ENCODE measurements at regions not wholly inside any gene's neighbourhood (a gene's known extent, or its start where the extent isn't known, plus 50 kb on each side); places are given as distances from the start of the nearest gene placed in this dataset.

DNA sequence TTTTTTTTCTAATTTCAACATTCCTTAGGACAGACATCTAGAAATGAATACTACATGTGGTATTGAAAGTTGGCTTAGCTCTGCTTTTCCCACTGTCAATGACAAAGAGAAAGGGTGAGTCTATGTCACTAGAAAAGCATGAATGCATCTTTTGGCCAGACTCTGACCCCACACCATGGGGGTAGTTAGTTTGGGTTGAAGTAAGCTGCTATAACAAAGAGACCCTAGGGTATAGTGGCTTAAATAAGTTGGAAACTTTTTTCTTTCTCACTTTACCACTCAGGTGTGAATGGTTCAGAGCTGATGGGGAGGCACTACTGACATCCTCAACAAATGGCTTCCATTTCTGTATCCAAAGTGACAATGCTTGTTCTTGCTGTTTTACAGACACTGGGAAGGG lies 161.5 kb downstream of the DLEU7 start:
- no peak overlapping the region for H2AFZ ChIP-seq
- no peaks in the 10 kb centered on the region for H3K9me3 ChIP-seq (ENCODE audit: insufficient read depth, low read depth)
- no peak overlapping the region for H3K27ac ChIP-seq
- H3K36me3 ChIP-seq (ENCODE audit: low read depth): no peaks in the 10 kb centered on the region
- no TSS peak for BruUV-seq (replicated peaks)
- no peak overlapping the region for H3K4me2 ChIP-seq
- ChIA-PET CTCF (no interaction called here), POLR2A (ENCODE audit: unreplicated experiment) (no interaction called here)
- TF ChIP-seq CTCF (conservative IDR thresholded peaks at IDR 0.05) (no peak), EZH2 (IDR thresholded peaks at IDR 0.05; ENCODE audit: low read depth) (no peak)
- H4K20me1 ChIP-seq (ENCODE audit: insufficient read depth): no peaks in the 10 kb centered on the region
- DNase-seq: no peak
- H3F3A ChIP-seq (ENCODE audit: insufficient read depth, low read depth): peaks cover 11% of the 10 kb centered on the region
- intact Hi-C loops (cut with micrococcal nuclease; ENCODE audit: unreplicated experiment): no loop called here
- H3K9me2 ChIP-seq (ENCODE audit: insufficient read depth): no peaks in the 10 kb centered on the region
- H3K4me3 ChIP-seq: no peak overlapping the region
- peaks cover 32% of the 10 kb centered on the region for H3K4me1 ChIP-seq (replicated peaks; ENCODE audit: insufficient read depth)
- H3K79me2 ChIP-seq (ENCODE audit: low read depth): no peaks in the 10 kb centered on the region
- H3K27me3 ChIP-seq (ENCODE audit: insufficient read depth, low read depth): no peaks in the 10 kb centered on the region

DNA sequence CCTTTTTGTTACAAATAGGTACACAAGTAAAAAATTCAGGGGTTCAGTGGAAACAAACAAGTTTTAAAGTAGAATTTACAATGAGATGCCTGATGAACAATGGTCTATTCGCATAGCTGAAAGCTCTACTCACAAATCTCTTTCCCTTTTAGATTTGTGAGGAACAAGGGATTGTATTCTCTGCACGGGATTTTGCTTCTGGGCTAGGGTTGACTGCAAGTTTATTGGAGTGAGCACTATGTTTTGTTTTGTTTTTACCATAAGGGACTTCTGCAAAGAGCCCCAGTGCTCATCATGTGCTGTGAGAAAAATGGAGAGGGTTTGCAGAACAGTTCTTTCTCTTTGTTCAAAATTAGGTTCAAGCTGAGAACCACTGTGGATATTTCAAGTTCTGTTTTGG lies 160.5 kb downstream of the DLEU7 start:
- Histone ChIP-seq H4K20me1 (ENCODE audit: insufficient read depth) (no peaks in the 10 kb centered on the region), H3K4me1 (replicated peaks; ENCODE audit: insufficient read depth) (peaks cover 22% of the 10 kb centered on the region), H3K9me2 (ENCODE audit: insufficient read depth) (no peaks in the 10 kb centered on the region), H3K4me2 (no peak overlapping the region), H3K9me3 (ENCODE audit: insufficient read depth, low read depth) (no peaks in the 10 kb centered on the region), H3K36me3 (ENCODE audit: low read depth) (no peaks in the 10 kb centered on the region), H3K27me3 (ENCODE audit: insufficient read depth, low read depth) (no peaks in the 10 kb centered on the region), H3F3A (ENCODE audit: insufficient read depth, low read depth) (peaks cover 3% of the 10 kb centered on the region; the same call in 1 of the 2 replicates), H3K4me3 (no peak overlapping the region), H3K27ac (no peak overlapping the region), H3K79me2 (ENCODE audit: low read depth) (no peaks in the 10 kb centered on the region), H2AFZ (no peak overlapping the region)
- TF ChIP-seq CTCF (conservative IDR thresholded peaks at IDR 0.05) (no peak), EZH2 (IDR thresholded peaks at IDR 0.05; ENCODE audit: low read depth) (no peak)
- ChIA-PET CTCF (no interaction called here), POLR2A (ENCODE audit: unreplicated experiment) (no interaction called here)
- no peak for DNase-seq
- intact Hi-C loops (cut with micrococcal nuclease; ENCODE audit: unreplicated experiment): no loop called here
- no TSS peak for BruUV-seq (replicated peaks)

- Histone ChIP-seq H3K27me3 (ENCODE audit: insufficient read depth, low read depth) (no peaks in the 10 kb centered on the region), H3K9me3 (ENCODE audit: insufficient read depth, low read depth) (no peaks in the 10 kb centered on the region), H3K4me2 (no peak overlapping the region), H3K27ac (no peak overlapping the region), H3K4me1 (replicated peaks; ENCODE audit: insufficient read depth) (peaks cover 8% of the 10 kb centered on the region), H4K20me1 (ENCODE audit: insufficient read depth) (no peaks in the 10 kb centered on the region), H3F3A (ENCODE audit: insufficient read depth, low read depth) (no peaks in the 10 kb centered on the region; the same call in 1 of the 2 replicates), H3K4me3 (no peak overlapping the region), H2AFZ (no peak overlapping the region), H3K79me2 (ENCODE audit: low read depth) (no peaks in the 10 kb centered on the region), H3K9me2 (ENCODE audit: insufficient read depth) (no peaks in the 10 kb centered on the region), H3K36me3 (ENCODE audit: low read depth) (no peaks in the 10 kb centered on the region)
- intact Hi-C loops (cut with micrococcal nuclease; ENCODE audit: unreplicated experiment): no loop called here
- no TSS peak for BruUV-seq (replicated peaks)
- TF ChIP-seq EZH2 (IDR thresholded peaks at IDR 0.05; ENCODE audit: low read depth): no peak
- no peak for TF ChIP-seq CTCF (conservative IDR thresholded peaks at IDR 0.05)
- no peak for DNase-seq
- ChIA-PET CTCF (no interaction called here), POLR2A (ENCODE audit: unreplicated experiment) (no interaction called here)
Measured at GRCh38 chr13:50684366-50684765, 159.1 kb downstream of the DLEU7 start.

All from PC-9 (cell line).